T-helper 9 cell (primary cell): ENCODE measurements at regions not wholly inside any gene's neighbourhood (a gene's known extent, or its start where the extent isn't known, plus 50 kb on each side); places are given as distances from the start of the nearest gene placed in this dataset.

ENCODE experiments used
- DNase-seq: peaks from one replicate; pipeline ENCODE4 v3.0.0-alpha.2; 2020

DNA sequence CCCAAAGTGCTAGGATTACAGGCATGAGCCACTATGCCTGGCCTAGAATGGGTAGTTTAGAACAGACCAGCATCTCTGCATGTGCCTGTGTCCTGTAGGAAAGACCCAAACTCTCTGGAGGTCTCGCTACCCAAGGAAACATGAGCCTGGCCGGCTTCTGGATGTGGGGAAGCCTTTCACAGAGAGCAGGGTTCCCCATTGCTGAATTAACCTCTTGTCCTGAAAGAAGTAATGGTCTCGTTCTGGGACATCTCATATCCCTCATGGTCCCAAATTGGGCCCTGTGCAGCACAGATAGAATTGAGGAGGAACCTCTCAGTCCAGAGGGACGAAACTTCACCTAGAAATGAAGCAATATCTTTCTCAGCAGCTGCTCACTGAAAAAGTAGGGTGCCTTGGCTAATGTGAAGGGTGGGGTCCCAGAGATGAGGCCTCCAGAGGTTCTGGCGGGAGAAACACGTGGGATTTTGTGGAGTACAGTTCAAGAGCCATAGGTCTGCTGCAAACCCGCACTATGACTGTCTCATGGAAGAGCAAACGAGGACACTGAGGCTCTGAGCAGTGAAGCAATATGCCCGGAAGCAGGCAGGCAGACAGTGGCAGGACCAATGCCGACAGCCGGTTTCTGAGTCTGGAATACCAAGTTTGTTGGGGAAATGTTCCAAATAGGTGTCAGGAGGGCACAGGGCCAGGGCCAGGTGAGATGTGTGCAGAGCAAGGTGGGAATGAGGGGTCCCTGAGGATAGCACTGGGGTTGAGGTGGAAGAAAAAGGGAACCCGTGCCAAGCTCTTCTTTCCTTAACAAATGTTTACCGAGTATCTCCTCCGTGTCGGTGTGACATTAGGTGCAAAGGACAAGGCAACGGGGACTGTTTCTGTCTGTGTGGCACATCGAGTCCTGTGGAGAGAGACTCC lies 121.0 kb upstream of the TWIST2 start:
- no peak for DNase-seq

DNA sequence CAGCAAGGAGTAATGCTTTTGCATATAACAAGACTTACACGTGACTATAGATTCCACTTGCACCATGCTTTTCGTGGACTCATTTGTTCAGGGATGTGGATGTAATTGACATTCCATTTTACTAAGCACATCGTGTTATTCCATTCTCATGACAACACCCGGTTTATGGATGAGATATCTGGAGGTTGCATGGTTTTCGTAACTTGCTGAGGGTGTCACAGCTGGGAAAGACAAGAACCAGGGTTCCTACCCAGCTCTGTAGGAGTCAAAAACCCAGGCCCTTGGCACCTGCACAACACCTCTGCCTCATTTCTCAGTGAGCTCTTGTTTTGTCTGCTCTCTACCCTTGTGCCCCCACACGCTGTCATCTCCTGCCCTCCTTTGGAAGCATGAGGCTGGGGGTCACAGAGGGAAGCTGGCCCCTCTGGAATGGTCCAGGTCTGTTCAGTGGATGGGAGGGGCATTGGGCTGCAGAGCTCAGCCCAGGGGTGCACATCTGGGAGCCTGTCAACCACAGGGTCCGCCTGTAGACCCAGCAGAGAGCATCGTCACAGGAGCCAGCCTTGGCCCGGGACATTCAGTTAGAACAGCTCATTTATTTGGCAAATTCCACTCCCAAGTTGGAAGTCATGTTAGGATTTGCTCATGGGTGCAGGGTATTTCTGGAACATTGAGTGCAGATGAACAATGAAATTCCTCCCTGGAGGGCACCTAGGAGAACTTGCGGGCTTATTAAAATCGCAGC lies 120.1 kb upstream of the TWIST2 start:
- no peak for DNase-seq

DNA sequence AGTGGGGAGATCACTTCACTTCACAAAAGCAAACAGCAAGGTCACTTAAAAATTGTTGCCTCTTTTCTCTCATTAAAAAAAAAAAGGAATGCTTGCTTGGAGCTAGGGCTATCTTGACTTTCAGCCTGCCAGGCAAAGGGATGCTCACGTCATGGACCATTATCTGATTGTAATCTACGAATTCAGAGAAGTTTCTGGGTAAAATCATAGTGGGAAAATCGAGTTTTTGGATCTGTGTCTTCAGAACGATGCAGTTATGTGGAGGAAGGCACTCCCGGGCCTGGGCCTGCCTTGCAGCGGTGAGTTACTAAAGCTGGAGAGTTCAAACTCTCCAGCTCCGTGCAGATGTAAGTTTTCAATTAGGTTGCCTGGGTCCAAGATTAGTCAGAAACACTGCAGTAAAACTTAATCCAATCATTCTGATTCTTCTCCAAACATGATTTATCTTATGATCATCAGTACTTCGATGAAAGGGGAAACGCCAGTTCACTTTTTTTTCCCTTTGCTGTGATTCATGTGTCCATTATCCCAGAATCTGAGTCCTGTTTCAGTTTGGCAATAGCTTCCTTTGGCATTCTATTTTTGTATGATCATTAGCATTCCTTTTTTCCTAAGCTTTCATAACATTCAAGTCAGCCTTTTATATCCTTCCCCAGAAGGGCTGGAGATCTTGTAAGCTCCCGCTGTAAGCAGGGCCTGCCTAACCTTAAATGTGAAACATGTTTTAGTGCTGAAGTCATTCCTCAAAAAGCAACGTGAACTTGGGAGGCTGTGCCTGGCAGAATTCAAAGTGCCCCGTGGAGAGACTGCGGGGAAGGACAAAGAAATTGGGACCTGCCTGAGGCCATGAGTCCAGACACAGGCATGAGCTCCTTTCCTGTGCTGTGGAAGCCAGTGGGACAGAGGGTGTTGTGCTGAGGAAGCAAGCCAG lies 119.3 kb upstream of the TWIST2 start:
- no peak for DNase-seq

DNA sequence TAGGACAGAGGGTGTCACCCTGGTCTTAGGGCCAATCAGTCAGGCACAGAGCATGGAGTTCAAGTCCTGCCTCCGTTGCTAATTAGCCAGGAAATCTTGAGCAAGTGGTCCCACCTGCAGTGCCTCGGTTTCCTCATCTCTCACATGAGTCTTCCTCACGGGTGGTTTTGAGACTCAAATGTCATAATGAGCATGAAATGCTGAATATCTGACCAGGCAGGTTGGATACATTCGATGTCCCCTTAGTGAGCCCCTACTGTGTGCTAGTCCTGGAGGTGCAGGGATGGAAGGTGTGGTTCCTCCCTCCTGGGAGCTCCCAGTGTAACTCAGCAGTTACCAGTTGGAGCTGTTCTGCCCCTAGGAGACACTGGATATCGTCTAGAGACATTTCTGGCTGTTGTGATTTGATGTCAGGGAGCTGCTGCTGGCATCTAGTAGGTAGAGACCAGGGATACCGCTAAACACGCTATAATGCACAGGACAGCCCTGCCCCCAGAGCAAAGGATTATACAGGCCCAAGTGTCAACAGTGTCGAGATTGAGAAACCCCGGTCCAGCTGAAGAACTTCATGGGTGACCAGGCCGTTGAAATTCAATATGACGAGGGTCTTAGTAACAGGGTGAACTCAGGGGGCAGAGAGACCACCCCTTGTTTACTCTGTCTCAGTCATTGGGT lies 118.5 kb upstream of the TWIST2 start:
- DNase-seq, result no peak

DNA sequence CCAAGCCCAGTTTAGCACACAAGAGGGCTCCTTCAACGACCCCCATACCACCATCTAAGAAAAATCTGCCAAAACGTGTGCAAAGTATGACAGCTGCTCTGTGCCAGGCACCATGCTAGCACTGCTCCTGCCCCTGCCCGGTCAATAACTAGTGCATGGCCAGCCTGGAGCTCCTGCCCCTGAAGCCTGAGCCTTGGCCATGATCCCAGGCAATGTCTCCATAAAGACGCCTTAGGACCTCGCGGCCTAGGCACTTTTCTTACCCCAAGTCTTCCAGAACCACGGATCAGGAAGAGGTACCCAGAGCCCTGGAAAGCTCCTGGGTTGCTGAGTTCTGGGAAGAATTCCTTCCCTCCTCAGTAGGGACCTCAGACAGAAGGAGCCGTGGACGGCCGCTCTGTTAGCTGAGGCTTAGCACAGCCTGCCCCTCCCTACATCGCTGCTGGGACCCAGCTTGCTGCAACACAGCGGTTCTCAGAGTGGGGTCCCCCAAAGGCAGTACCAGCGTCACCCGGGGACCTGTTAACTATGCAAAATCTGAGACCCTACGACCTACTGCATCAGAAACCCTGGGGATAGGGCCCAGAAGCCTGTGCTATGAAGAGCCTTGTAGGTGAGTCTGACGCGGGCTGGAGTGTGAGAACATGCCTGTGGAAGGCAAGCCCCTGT lies 117.8 kb upstream of the TWIST2 start:
- no peak for DNase-seq

DNA sequence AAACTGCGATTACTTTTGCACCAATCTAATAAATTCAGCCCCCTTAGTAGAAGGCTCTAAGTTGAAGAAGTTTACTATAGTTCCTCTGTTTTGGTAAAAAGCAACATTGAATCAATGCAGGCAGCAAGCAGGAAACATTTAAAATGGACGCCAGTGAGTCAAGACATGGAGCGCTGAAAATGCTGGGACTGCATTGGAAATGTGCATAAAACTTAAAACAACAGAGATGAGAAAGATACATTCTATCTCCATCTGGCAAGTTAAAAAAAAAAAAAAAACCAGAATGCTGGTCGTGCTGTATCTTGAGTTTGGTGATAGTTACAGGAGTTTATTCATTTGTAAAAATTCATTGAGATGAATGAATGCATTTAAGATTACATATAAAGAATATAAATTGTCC lies 117.0 kb upstream of the TWIST2 start:
- DNase-seq, result no peak

DNA sequence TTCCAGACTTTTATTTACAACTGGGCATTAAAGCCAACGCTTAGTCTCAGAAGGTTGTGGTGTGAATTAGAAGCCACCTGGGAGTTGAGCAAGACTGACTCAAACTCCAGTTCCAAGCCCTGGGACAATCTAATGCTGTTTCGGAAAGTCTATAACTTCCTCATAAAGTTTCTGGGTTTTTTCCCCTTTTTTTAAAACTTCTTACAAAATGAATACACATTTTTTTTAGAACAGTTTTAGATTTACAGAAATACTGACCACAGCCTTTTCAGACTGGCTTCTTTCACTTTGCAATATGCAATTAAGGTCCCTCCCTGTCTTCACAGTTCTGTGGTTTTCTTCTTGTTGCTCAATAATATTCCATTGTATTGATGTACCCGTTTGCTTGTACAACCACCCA lies 115.9 kb upstream of the TWIST2 start:
- no peak for DNase-seq

DNA sequence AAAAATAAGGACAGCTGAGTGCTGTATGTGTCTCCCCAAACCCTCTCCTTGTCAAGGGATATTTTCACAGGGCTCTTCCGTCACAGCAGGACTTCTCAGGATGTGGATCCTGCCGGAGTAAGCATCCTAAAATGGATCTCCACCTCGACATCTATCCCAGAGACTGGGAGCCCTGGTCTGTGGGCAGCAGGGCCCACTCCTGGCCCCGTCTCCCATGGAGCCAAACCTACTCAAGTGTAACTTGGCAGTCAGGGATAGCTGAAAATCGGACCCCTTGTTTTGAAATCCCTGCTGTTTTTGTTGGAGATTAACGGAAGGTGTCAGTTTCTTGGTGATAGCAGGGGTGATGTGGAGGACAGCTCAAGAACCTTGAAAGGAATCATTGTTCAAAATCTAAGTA lies 109.0 kb upstream of the TWIST2 start:
- DNase-seq, result no peak

DNA sequence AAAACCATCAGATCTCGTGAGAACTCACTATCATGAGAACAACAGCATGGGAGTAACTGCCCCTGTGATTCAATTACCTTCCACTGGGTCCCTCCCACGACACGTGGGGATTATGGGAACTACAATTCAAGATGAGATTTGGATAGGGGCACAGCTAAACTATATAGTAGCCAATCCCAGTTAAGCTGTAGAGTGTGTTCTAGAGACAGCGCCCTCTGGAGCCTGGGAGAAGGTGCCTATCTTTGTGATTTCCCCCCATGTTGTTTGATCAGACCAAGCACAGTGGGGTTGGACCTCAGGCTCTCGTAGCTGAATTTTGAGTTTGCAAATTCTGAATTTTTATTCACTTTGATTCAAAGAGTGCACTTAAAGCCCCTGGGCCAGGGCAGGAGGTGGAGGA lies 108.2 kb upstream of the TWIST2 start:
- no peak for DNase-seq

DNA sequence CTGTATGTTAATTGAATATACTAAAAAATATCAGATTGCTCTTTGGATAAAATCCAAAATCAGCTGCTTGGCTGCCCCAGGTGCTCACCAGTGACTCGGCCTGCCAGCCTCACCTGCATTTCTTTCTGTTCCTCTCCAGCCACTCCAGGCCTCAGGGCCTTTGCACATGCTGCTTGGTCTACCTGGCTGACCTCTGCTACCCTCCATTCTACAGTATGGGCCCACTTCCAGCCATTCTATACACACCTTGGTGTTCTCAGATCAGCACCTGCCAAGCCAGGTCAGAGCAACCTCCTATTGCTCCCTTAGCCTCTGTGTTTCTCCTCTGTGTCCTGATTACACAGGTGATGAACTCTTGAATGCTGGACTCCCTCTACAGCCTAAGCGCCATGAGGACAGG lies 106.6 kb upstream of the TWIST2 start:
- DNase-seq, result no peak

DNA sequence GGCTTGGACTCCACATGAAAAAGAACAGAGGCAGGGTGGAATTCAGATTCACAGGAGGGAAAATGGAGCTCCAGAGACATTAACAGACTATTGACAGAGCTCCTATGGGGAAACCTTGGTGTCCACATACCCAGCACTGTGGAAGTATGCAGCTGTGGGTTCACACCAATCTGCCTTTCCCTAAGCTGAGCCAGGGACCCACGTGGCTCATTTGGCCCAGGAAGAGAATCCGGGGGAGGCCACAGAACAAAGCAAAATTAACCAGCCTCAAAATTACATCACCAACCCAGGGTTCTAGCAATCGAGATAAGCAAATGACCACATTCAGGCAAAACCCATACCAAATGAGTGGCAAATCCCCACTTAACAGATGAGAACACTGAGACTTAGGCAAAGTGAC lies 105.8 kb upstream of the TWIST2 start:
- DNase-seq, result no peak

DNA sequence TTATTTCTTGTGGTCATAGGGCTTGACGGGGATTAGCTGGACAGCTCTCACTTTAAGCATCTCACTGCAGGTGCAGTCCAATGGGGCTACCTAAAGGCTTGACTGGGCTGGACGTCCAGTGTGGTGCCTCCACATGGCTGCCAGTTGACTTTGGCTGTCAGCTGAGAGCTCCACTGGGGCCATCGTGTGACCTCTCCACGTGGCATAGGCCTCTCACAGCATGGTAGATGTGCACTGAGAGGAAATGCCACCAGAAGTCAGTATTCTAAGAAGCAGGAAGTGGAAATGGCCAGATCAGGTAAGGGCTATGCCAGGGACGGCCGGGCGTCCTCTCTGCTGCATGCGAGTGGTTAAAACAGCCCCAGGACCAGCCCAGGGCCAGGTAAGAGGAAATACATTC lies 105.2 kb upstream of the TWIST2 start:
- no peak for DNase-seq

DNA sequence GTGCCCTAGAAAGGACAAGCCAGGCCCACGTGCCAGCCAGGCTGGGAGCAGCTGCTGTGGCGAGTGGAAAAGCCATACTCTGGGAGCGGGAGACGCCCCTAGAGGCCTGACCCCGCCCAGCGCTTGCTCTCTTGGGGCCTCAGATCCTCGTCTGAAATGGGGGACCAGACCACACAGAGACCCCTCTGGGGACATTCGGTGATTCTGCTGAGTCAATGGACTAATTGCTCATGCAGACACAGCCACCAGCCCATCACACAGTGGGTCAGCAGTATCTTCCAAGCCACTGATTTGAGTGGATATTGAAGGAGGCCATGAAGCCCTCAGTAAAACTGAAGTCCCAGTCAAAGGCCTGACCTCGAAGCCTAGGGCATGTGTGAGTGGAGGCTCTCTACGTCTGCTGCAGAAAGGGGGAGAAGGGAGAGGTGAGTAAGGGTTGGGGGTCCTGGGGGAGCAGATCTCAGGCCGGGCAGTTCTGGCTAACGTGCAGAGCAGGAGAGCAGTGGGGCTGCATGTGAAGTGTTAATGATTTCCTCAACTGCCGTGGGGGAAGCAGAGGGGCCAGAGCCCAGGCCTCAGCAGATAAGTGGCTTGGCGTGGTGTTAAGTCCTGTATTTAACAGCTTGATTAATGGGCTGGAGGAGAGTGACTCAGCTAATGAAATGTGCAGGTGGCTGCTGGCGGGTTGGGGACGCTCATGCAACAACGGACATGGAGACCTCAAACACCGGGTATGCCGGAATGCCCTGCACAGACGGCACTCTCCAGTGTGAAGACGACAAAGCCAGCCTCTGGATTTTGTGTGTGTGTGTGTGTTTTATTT lies 104.4 kb upstream of the TWIST2 start:
- DNase-seq, result no peak

DNA sequence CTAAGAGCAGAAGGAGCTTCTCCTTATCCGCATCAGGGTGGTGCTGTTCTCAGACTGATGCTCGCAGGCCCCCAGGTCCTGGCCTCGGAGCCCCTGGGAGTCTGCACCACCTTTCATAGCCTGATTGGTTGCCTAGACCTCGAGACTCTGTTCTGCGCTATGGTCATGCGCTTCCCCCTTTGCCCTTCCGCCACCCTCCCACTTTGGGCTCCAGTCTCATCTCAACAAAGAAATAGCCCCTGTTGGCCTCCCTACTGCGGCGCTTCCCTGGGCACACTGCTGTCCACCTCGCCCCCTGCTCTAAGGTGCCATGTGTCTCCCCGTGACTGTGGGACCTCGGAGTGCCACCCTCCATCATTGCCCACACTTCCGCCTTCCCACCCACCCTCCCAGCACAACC lies 102.9 kb upstream of the TWIST2 start:
- DNase-seq, result no peak

DNA sequence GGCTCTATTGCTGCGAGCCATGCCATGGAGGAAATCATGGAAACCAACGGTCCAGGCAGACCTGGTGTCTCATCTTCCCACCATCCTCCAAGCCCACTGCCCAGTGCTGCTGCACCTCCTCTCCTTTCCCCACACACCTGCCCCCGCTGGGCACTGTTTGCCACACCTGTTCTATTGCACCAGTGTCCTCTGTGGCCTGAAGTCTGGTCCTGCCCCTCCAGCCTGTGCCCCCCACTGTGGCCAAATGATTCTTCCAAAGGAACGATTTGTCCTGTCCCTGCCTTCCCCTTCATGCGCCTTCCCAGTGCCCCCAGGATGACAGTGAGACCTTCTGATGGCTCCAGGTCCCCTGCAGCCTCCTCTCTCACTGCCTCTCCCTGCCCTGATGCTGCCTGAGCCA lies 101.9 kb upstream of the TWIST2 start:
- DNase-seq, result no peak

DNA sequence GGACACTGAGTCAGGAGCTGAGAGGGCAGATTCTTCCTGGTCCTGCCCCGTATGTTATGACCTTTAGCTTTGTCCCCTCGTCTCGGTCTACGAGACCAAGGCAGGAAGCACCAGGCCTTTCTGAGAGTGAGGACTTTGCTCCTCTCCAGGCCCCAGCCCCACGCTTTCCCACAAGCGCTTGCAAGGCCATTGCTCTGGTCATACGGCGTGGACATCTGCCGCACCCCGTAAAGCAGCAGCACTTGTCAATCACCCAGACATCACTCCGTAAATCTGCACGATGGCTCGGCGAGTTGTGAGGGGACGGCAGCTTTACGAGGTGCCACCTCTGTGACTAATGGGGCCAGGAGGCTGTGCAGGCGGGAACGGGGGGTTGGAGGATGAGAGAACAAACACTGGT lies 100.8 kb upstream of the TWIST2 start:
- DNase-seq, result no peak

DNA sequence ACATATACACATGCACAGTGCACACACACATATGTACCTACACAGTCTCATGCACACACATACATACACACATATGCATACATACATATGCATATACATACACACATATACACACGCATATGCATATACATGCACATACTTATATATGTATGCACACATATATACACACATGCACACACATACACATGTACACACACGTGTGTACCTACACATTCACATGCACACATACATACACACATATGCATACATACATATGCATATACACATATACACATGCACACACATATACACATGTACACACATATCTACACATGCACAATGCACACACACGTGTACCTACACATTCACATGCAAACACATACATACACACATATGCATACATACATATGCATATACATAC lies 100.3 kb upstream of the TWIST2 start:
- DNase-seq, result no peak

DNA sequence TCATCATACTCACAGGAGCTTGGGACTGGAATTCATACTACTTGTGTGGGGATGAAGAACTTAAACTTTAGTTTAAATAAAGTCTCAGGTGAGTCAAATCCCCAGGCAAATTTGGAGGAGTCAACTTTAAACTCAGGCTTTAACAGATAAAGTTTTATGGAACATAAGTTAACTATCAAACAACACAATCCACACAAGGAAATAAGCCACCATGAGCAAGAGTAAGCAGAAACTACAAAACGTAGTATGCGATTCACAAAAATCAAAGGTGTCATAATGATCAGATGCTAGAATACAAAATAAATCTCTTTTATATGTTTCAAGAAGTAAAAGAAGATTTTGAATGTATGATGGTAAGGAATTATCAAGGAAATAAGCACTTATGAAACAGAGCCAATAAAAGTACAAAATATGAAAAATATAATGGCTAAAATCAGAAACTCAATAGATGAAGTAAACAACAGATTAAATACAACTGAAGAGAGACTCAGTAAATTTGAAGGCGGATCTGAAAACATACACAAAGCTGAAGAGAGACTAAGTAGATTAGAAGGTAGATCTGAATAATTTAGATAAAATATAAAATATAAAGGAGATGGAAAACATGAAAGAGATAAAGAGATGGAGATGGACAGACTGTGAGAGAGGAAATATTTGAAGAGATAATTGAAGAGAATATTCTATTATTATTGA lies 97.5 kb upstream of the TWIST2 start:
- no peak for DNase-seq

DNA sequence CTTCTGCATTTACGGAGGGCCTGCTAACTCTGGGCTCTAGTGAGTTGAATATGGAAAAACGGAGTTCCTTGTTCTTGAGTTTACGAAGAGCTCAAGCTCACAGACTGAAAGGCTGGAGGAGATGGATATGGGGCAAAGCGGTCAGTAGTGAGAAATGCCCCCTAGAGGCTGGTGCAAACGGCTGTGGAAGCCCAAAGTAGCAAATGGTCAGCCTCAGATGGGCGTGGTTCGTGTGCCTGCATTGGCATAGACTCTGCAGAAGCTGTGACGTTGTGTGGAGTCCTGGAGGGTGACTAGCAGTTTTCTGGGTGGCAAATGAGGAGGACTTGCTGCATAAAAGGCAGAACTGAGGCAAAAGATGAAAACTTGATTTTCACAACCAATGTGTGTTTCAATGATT lies 93.6 kb upstream of the TWIST2 start:
- DNase-seq, result no peak

DNA sequence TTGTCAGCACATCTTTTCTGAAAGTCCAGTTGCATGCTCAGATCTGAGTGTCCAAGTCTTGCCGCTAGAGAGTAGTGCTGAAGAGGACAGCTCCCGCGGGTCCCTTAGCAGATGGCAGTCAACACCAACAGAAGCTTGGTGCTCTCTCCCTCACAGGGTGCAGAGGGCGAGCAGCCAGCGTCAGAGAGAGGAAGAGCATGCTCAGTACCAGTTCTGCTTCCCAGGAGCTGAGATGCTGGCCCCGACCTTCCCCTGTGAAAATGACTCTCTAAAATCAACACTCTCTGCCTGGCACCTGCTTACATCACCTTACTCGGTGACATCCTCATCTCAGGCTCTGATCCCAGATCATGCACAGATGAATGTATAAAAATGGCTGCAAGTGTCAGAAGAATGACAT lies 86.0 kb upstream of the TWIST2 start:
- DNase-seq, result no peak
